Thymus (tissue), 11 donors: ENCODE measurements at regions not wholly inside any gene's neighbourhood (a gene's known extent, or its start where the extent isn't known, plus 50 kb on each side); places are given as distances from the start of the nearest gene placed in this dataset.

Experiments used
- DNase-seq, 9 donors: peaks; one replicate each; pipeline ENCODE4 v3.0.0-alpha.2; 2013; ENCODE audit warnings: low spot score in 9 of 9, low read depth in 6 of 9, missing footprints in 1 of 9
- H3K27ac ChIP-seq, 2 donors: one replicate each; pipeline ENCODE4 v1.5.1; 2013; ENCODE audit warnings: control low read depth in 1 of 2, low read depth in 1 of 2, low read length in 1 of 2, mild to moderate bottlenecking in 1 of 2, moderate library complexity in 1 of 2
- H3K27me3 ChIP-seq, 2 donors: one replicate each; pipeline ENCODE4 v1.5.1; 2013; ENCODE audit warnings: low read length in 1 of 2; ENCODE audit not compliant: control insufficient read depth in 2 of 2, insufficient read depth in 1 of 2
- H3K36me3 ChIP-seq, 2 donors: one replicate each; pipeline ENCODE4 v1.5.1; 2013; ENCODE audit warnings: low read length in 1 of 2, mild to moderate bottlenecking in 1 of 2, moderate library complexity in 1 of 2; ENCODE audit not compliant: control insufficient read depth in 2 of 2, insufficient read depth in 2 of 2
- H3K4me1 ChIP-seq, 2 donors: one replicate each; pipeline ENCODE4 v1.5.1; 2013; ENCODE audit warnings: low read length in 2 of 2; ENCODE audit not compliant: control insufficient read depth in 2 of 2, insufficient read depth in 2 of 2
- H3K4me3 ChIP-seq, 2 donors: one replicate each; pipeline ENCODE4 v1.5.1; 2013; ENCODE audit warnings: low read length in 2 of 2, control low read depth in 1 of 2, mild to moderate bottlenecking in 1 of 2
- H3K9me3 ChIP-seq, 2 donors: one replicate each; pipeline ENCODE4 v1.5.1; 2013; ENCODE audit warnings: low read length in 1 of 2, mild to moderate bottlenecking in 1 of 2; ENCODE audit not compliant: control insufficient read depth in 2 of 2, insufficient read depth in 1 of 2
- WGBS: extraction: QIAGEN DNeasy Blood & Tissue Kit; methylation state at CpG from one replicate; pipeline ENCODE4 v1.1.7; 2013; 5-methylcytosine and 5-hydroxymethylcytosine counted together
- donor health status: healthy.

DNA sequence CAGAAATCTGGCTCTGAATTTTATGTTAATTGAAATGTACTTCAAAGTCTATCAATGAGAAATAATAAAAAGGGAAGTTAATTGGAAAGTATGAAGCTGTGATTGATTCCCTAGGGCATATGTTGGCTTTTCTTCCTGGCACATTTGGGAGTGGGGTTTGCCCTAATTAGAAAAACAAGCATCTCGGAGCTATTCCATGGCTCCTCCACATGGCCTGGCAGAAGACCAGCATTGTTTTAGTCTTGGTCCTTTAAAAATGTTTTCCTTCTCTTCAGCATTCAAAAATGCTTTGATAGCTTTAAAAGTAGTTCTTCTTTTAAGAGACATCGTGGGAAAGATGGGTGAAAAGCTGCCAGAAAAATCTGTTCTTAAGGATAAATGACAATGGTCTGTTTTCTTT, 445.5 kb upstream of the PKDCC start:
- no peaks in the 10 kb centered on the region for H3K27me3 ChIP-seq
- H3K27ac ChIP-seq = no peak overlapping the region
- no peaks in the 10 kb centered on the region for H3K4me1 ChIP-seq
- no peak overlapping the region for H3K4me3 ChIP-seq
- H3K36me3 ChIP-seq = no peaks in the 10 kb centered on the region
- WGBS = 91% methylated on average over 2 of the region's 2 CpGs
- no peaks in the 10 kb centered on the region for H3K9me3 ChIP-seq
- DNase-seq = no peak

DNA sequence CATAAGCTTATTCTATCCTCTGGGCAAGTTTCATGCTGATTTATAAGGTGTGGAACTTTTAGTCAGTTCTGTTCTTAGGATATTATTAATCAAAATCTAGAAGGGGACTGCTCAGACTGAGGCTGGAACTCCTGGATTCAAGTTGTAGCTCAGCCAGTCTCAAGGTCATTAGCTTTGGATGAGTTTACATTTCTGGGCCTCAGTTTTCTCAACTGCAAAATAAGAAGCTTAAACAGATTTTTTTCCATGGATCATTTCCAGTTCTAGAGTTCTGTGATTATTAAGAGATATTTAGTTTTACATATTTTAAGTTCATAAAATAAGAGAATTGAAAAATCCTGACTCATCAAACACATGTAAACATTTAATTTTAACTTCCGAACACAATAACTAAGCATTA, 442.5 kb upstream of the PKDCC start:
- 99% methylated on average over 1 of the region's 1 CpG for WGBS
- no peaks in the 10 kb centered on the region for H3K27me3 ChIP-seq

DNA sequence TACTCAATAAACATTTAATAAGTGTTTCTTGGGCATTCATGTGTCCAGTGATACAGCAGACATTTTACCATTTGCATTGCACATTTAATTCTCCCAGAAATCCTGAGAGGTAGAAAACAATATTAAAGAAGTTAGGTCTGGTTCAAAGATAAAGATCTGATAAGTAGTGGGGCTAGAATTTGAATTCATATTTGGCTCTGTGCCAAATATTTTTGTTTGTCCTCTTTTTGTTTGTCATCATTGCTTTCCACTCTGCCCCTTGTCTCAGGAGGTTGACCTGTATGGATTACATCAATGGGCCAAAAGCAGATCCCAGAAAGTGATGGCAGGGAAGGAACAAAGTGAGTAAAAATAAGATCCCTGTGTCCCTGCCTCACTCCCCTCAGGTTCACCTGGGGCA, 441.9 kb upstream of the PKDCC start:
- DNase-seq = no peak

More for the DNA sequence above, 442.5 kb upstream of the PKDCC start:
- H3K27ac ChIP-seq = no peak overlapping the region
- H3K9me3 ChIP-seq = no peaks in the 10 kb centered on the region
- no peak overlapping the region for H3K4me3 ChIP-seq
- H3K36me3 ChIP-seq = no peaks in the 10 kb centered on the region
- DNase-seq = no peak
- H3K4me1 ChIP-seq = no peaks in the 10 kb centered on the region

DNA sequence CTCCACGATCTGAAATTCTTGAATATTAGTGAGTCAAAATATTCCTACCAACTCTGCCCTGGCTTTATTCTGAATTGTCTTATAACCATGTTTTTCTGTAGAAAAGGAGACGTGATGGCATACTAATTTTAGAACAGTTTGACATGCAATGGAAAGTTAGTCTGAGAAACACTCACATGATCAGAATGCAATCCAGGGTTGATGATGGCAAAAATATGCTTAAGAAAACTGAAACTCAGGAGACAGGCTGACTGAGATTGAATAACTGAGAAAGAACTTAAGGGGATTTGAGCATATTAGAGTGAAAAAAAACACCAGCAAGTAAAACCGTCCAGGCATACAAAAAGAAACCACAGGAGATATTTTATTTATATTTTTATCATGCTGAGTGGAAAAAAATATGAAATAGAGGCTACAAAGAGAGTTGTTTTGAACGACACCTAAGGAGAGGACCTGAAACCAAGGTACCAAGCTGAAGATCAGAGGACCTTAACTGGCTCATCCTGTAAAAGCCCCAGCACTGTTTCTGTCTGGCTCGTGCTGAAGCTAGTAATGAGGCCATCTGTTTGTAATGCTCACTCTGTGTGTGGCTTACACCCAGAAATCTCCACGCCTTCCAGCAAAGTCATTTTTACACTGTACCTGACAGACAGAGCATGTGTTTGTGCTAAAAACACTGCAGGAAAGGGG, 437.2 kb upstream of the PKDCC start:
- Histone ChIP-seq H3K9me3 (no peaks in the 10 kb centered on the region), H3K27me3 (no peaks in the 10 kb centered on the region), H3K4me3 (no peak overlapping the region), H3K36me3 (no peaks in the 10 kb centered on the region), H3K27ac (peak overlapping the region; percentile 33 to 53), H3K4me1 (no peaks in the 10 kb centered on the region)
- 83% methylated on average over 6 of the region's 6 CpGs for WGBS
- DNase-seq = peak in 1 of 9 donors; percentile 6

More for the DNA sequence above, 441.9 kb upstream of the PKDCC start:
- Histone ChIP-seq H3K36me3 (no peaks in the 10 kb centered on the region), H3K27me3 (no peaks in the 10 kb centered on the region), H3K9me3 (no peaks in the 10 kb centered on the region), H3K4me3 (no peak overlapping the region), H3K4me1 (no peaks in the 10 kb centered on the region), H3K27ac (no peak overlapping the region)

DNA sequence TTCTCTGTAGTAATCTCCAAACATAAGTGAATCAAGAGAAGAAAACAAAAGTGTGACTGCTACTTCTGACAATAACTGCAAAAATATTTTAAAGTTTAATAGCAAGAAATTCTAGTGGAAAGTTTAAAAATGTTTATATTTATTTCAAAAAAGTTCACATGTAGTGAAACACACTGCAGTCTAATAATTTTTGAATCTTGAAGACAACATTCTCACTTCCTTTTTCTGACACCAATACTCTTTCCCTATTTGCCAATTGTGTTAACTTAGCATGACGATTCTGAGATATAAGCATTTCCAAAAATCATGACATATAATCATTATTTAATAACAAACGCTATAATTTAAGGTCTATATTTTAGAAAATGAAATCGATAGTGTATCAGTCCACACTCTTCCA, 429.1 kb upstream of the PKDCC start:
- 75% methylated on average over 3 of the region's 3 CpGs for WGBS
- H3K9me3 ChIP-seq = no peaks in the 10 kb centered on the region

DNA sequence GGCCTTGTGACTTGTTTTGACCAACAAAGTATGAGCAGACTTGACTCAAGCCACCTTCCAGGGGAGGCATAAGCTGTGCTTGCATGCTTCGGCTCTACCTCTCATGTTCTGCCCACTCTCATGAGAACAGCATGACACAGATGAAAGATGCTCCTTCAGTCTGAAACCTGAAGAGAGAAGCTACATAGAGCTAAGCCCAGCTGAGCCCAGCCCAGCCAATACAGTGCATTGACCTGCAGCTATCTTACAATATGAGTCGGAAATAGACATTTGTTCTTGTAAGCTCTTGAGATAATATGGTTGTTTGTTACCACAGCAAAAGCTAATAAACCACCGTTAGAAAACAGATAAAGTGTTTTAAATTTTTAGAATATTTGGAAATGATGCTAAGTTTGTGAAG, 426.7 kb upstream of the PKDCC start:
- H3K9me3 ChIP-seq = no peaks in the 10 kb centered on the region
- WGBS = 96% methylated on average over 3 of the region's 3 CpGs
- no peaks in the 10 kb centered on the region for H3K36me3 ChIP-seq
- DNase-seq = no peak
- H3K4me3 ChIP-seq = no peak overlapping the region
- no peaks in the 10 kb centered on the region for H3K27me3 ChIP-seq
- no peaks in the 10 kb centered on the region for H3K4me1 ChIP-seq
- no peak overlapping the region for H3K27ac ChIP-seq

More for the DNA sequence above, 429.1 kb upstream of the PKDCC start:
- Histone ChIP-seq H3K27ac (no peak overlapping the region), H3K4me3 (no peak overlapping the region), H3K27me3 (no peaks in the 10 kb centered on the region), H3K4me1 (no peaks in the 10 kb centered on the region), H3K36me3 (no peaks in the 10 kb centered on the region)
- no peak for DNase-seq

DNA sequence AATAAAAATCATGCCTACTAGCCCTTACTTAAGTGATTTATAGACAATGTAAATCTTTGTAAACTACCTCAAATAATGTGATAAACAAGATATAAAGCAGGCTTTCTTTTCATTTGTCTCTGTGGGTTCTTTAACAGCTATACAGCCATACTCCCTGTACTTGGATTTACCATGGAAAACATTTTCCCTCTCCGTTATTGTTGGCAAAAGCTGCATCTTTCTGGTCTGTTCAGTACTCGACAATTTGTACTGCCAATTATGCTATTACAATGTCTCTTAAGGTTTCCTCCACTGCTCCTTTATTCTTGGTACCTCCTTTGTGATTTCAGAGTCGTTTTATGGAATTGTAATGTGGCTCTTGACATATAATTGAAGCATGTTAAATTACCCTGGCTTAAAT, 426.3 kb upstream of the PKDCC start:
- DNase-seq = no peak
- no peaks in the 10 kb centered on the region for H3K27me3 ChIP-seq
- H3K9me3 ChIP-seq = no peaks in the 10 kb centered on the region
- H3K36me3 ChIP-seq = no peaks in the 10 kb centered on the region
- H3K27ac ChIP-seq = no peak overlapping the region
- no peak overlapping the region for H3K4me3 ChIP-seq
- 74% methylated on average over 3 of the region's 3 CpGs for WGBS
- H3K4me1 ChIP-seq = no peaks in the 10 kb centered on the region

DNA sequence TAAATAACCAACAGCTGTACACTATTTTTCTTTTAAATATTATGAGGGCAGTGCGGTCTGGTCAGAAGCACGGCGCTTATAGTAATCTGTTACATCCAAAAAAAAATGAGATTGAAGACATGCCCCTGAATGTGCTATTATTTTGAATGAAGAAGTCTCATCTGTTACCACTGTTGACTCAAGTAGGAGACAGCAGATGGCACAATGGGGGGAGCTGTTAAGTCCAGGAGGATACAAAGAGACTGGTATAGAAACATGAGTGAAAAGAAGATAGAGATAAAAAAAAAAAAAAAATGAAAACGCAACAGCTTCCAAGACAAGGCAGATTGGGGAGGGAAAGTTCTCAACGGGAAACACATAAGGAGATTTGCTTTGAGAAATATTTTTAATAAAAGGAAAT, 425.5 kb upstream of the PKDCC start:
- H3K4me3 ChIP-seq = no peak overlapping the region
- no peaks in the 10 kb centered on the region for H3K27me3 ChIP-seq
- DNase-seq = no peak
- 96% methylated on average over 5 of the region's 5 CpGs for whole genome bisulfite sequencing
- H3K9me3 ChIP-seq = no peaks in the 10 kb centered on the region
- H3K4me1 ChIP-seq = no peaks in the 10 kb centered on the region
- H3K36me3 ChIP-seq = no peaks in the 10 kb centered on the region
- H3K27ac ChIP-seq = no peak overlapping the region

DNA sequence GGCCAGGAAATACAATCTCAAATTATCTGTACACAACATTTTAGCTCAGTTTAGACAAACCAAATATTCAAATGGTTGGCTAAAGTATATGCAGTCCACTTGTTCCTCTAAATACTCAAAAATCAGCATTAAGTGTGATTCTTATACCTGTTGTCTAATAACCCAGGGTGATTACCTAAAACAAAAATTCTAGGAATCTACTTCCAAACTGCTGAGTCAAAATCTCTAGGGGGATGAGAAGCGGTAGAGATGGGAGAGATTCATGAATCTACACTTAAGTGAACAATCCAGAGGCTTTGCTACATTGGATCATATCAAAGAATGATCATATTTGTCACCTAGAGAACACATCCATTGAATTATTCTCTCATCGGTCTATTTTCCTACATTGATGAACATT, 420.9 kb upstream of the PKDCC start:
- DNase-seq = no peak
- Histone ChIP-seq H3K9me3 (no peaks in the 10 kb centered on the region), H3K36me3 (no peaks in the 10 kb centered on the region), H3K27me3 (no peaks in the 10 kb centered on the region), H3K27ac (no peak overlapping the region), H3K4me3 (no peak overlapping the region), H3K4me1 (no peaks in the 10 kb centered on the region)
- WGBS = 93% methylated on average over 2 of the region's 2 CpGs
